Activated CD4-positive, alpha-beta T cell treated with anti-CD3 and anti-CD28 coated beads, Interleukin-2, Interleukin-6, amounts not matched to agents 100 ng/mL and 50 ng/mL, durations not matched to agents 16 hours and 8 hours (primary cell): ENCODE measurements at regions not wholly inside any gene's neighbourhood (a gene's known extent, or its start where the extent isn't known, plus 50 kb on each side); places are given as distances from the start of the nearest gene placed in this dataset.
"Not testable (repeated sequence)": the region's sequence is repeated elsewhere in the genome, so short reads cannot be mapped to it uniquely, and the experiment has no call there.

ENCODE experiments used
- DNase-seq: peaks from one replicate; pipeline ENCODE4 v3.0.0-alpha.2; 2020

DNA sequence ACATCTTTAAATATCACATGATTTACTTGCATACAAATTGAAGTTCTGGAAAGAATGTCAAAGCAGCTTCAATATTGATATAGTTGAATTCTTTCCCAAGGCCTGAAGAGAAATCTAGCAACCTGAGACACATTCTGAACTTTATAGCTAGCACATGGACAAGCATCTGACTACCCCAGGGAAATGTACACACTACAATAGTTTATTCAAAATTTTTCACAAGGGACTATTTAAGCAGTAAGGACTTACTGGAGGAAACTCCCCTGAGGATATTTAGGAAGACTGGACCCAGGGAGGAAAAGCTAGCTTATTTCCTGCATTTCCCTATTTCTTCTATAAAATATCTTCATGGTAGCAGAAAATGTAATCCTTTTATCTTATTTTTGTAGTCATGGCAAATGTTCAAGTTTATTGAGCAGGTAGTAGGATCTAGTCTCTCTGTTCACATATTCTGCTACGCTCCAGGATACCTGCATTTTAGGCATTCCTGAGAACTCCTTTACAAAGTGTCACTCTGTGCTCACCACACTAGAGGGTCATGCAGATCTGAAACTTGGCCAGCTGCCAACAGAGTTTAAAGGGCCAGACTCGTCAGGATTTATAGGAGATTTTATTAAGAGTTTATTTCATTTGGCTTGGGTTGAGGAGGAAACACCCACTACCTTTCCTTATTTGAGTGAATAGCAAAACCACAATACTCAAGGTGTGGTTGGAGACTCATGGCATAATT is 348.4 kb upstream of the FTMT start:
- DNase-seq = no peak

DNA sequence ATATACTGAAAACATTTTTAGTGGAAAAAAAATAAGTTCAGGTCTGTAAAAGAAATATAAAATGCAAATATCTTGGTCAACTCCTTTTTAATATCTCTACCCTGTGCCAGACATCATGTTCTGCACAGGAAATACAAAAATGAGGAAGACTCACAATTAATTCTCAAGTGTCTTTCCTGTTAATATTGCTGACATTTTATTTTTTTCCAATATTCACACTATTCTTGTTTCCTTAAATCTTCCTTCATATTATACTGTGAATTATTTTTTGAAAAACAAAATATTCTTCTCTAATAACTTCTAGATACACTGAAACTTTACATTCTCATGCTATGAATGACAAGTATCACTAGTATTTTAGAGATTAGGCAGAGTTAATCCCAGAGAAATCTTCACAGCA is 334.7 kb upstream of the FTMT start:
- no peak for DNase-seq

GRCh38 chr5:121525706-121526105 is 326.0 kb upstream of the FTMT start:
- no peak for DNase-seq

DNA sequence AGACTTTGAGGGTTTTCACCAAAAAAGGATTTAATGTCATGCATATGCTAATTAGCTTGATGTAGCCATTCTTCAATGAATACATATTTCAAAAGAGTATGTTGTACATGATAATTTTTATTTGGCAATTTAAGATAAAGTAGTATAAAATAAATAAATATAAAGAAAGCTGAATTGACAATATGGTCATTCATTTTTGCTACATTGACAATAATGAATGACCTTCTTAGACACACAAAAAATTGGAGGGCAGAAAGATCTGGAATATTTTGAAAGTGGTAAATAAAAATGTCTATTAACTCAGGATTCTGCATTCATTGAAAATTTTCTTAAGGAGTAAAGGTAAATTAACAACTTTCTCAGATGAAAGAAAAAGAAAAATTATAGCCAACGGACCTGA is 324.8 kb upstream of the FTMT start:
- DNase-seq = no peak

DNA sequence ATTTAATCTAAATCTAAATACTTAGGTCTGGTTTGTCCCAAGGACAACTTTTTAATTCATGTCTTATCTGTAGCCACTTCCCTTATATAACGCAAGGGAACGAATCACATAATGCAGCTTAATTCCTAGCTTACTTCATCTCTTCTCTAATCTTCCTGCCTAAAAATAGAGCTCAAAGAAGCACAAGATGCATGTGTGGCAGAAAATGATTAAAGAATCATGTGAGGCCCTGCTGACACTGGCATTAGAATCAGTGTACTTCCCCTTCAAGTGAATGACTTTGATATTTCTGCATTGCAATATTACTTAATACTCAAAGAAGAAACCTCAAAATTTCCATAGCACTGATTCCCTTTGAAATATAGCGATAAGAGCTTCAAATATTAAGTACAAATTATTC is 317.9 kb upstream of the FTMT start:
- no peak for DNase-seq

- DNase-seq = no peak
Observed at GRCh38 chr5:121550989-121551388, 300.7 kb upstream of the FTMT start.

- no peak for DNase-seq
Observed at GRCh38 chr5:121559832-121560231, 291.9 kb upstream of the FTMT start.

DNA sequence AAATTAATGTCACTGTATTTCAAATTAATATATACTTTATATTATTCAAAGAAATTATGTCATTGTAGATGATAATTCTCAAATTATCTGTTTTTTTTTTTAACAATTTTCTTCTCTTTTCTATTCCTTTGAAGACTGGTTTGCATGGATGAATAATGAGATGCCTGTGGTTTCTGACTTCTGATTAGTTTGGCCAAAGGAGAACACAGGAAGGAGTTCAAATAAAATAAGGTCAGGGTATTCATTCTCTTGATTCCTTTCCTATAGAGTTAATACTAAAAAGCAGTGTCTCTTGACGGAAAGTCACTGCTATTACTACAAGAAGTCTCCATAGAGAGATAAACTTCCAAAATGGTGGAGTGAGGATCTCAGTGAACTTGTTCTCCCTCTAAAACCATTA is 279.6 kb upstream of the FTMT start:
- no peak for DNase-seq

- DNase-seq = no peak
Observed at GRCh38 chr5:121573721-121574382, 277.8 kb upstream of the FTMT start.

DNA sequence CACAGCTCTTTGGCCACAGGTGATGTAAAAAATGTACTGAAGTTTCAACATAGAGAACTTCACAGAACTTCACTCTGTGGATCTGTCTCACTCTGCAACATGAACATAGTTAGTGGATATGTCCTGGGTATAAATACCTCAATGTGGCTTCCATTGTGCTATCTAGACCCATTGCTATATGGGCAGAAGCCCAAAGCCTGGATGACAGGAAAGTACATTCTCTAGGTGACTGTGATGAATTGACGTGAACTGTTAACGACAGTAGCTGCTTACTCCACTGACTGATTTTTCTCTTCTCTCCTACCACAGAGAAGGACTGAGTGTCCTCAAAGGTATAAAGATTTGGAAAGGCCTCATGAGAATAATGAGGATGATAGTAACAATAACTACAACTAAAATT is 270.1 kb upstream of the FTMT start:
- DNase-seq = no peak

DNA sequence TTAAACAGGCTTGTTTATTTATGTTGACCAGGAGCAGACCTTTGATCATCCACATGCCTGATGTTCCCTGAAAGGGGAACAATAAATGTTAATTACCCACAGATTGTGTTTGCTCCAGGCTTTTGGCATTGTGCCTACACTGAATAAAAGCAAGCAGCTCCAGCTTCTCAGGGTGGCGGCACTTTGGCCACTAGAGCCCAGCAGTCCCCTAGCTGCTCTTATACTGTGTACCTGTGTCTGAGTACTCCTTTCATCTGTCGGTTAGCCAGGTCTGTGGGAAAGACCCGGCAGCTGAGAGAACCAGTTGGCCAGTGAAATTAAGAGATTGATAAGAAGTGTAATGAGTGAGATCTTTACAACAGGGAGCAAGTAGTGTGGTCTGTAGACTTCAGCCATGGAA is 254.8 kb upstream of the FTMT start:
- DNase-seq = no peak

- DNase-seq = no peak
Observed at GRCh38 chr5:121608826-121609225, 242.9 kb upstream of the FTMT start.

- DNase-seq = no peak
Observed at GRCh38 chr5:121624035-121624434, 227.6 kb upstream of the FTMT start.

GRCh38 chr5:121628783-121629182 is 222.9 kb upstream of the FTMT start:
- no peak for DNase-seq

- DNase-seq = no peak
Observed at GRCh38 chr5:121630402-121630801, 221.3 kb upstream of the FTMT start.

DNA sequence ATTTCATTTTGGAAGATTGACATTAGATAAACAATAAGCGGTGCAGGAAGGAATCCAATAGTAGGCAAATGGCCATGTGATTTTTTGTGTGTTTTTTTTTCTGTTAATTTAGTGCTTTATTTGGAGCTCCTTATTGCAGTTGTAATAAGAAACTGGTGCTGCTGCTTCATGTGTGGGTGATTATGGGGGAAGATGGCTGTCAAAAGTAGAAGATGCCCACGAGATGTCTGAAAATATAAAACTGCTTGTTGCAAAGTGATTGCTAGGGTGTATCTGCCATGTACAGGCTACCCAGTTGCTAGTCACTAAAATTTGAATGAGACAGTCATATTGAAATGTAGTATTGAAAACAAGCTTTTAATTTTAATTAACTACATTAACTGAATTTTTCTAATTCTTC is 216.7 kb upstream of the FTMT start:
- no peak for DNase-seq

DNA sequence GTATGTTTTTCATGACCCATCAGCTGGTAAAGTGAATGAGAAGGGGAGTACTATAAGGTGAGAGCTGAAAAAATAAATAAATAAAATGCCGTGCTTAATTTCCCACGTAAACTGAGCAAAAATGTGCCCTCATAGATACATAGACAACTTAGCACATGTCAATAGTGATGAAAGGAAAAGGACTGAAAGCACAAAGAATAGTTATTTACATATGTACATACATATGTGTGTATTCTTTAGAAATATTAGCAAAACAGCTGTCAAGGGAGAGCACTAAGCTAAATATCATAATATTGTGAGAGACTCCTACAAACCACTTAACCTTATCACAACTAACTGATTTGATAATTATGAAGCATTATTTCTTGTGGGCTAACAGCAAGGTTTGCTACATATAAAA is 213.6 kb upstream of the FTMT start:
- DNase-seq = no peak

- no peak for DNase-seq
Observed at GRCh38 chr5:121640298-121640697, 211.4 kb upstream of the FTMT start.

DNA sequence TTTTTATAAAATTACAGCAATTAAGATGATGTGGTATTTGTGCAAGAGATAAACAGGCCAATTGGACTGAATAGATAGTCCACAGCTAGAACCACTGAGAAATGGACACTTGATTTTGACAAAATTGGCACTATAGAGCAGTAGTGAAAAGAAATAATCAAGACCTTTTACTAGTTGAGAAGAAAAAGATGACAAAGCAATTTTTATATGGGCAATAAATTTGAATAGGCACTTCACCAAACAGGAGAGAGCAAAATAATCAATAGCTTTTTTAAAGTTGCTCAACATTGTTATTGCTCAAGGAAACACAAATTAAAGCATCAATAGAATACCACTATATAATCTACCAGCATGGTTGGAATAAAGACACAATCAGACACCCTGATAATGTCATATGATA is 193.5 kb upstream of the FTMT start:
- no peak for DNase-seq

DNA sequence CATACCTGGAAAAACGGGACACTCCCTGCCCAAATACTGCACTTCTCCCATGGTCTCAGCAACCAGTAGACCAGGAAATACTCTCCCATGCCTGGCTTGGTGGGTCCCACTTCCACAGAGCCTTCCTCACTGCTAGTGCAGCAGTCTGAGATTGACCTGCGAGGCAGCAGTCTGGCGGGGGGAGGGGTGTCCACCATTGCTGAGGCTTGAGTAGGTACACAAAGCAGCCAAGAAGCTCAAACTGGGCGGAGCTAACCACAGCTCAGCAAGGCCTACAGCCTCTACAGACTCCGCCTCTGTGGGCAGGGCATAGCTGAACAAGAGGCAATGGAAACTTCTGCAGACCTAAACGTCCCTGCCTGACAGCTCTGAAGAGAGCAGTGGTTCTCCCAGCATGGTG is 191.5 kb upstream of the FTMT start:
- no peak for DNase-seq

- not testable (repeated sequence) for DNase-seq
Observed at GRCh38 chr5:121665542-121665941, 186.1 kb upstream of the FTMT start.

- DNase-seq = no peak
Observed at GRCh38 chr5:121667292-121667691, 184.4 kb upstream of the FTMT start.

DNA sequence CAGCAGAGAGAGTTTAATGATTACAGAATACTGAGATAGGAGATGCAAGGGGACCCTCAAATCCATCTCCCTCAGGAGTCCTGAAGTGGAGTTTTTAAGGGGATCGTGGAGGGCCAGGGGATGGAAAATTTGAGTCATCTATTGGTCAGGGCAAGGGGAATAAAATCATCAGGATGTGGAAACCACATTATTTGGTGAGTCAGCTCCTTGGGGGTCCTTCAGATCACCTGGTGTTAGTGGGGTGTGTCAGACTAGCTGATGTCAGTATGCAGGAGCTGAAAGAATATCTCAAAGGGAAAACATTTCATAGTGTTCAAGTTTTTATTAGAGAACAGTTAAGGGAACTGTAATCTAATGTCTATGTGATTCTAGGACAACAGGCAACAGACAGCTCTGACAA is 183.0 kb upstream of the FTMT start:
- DNase-seq = no peak

DNA sequence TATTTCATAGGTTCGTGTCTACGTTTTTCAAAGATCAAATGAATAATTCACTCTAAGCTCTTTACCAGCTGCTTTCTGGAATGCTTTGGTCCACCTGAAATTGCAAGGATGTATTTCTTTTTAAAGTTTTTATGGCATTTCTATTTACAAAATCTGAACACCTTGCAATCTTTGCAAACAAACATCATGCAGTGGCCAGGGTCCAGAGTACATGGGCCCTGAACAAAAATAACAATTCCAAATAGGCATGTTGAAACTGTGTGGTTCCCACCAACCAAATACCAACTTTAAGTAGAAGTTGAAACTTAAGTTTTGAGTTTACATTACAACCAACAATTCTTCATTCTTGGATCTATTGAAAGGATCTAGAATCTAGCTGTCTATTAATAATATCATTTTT is 180.1 kb upstream of the FTMT start:
- DNase-seq = no peak

GRCh38 chr5:121675924-121676323 is 175.8 kb upstream of the FTMT start:
- DNase-seq = no peak
